Ectodermal cell (in vitro differentiated cells): ENCODE measurements at regions not wholly inside any gene's neighbourhood (a gene's known extent, or its start where the extent isn't known, plus 50 kb on each side); places are given as distances from the start of the nearest gene placed in this dataset.

ENCODE experiments used
- H3K27ac ChIP-seq: 2 replicates; pipeline ENCODE4 v1.7.0; 2013; ENCODE audit warnings: mild to moderate bottlenecking, low read depth, low read length; ENCODE audit not compliant: insufficient read depth, poor library complexity, severe bottlenecking
- H3K27me3 ChIP-seq: 2 replicates; pipeline ENCODE4 v1.7.0; 2013; ENCODE audit warnings: mild to moderate bottlenecking, low read length; ENCODE audit not compliant: insufficient read depth, control insufficient read depth, poor library complexity, severe bottlenecking
- H3K36me3 ChIP-seq: one replicate; pipeline ENCODE4 v1.7.0; 2013; ENCODE audit warnings: low read length; ENCODE audit not compliant: control insufficient read depth, insufficient read depth
- H3K4me1 ChIP-seq: one replicate; pipeline ENCODE4 v1.7.0; 2013; ENCODE audit warnings: low read length; ENCODE audit not compliant: control insufficient read depth, insufficient read depth
- H3K4me3 ChIP-seq: 2 replicates; pipeline ENCODE4 v1.7.0; 2013; ENCODE audit warnings: low read depth, low read length, control low read depth; ENCODE audit not compliant: insufficient read depth
- H3K9me3 ChIP-seq: 2 replicates; pipeline ENCODE4 v1.7.0; 2013; ENCODE audit warnings: mild to moderate bottlenecking, low read length, moderate library complexity; ENCODE audit not compliant: control insufficient read depth
- WGBS, 2 experiments: methylation state at CpG; one replicate each; pipeline ENCODE4 v1.1.7; 2013; ENCODE audit warnings: missing lambda C conversion rate in 2 of 2; 5-methylcytosine and 5-hydroxymethylcytosine counted together

GRCh38 chr15:92705764-92706163 is 50.2 kb upstream of the FAM174B start:
- Histone ChIP-seq H3K36me3 (no peaks in the 10 kb centered on the region), H3K9me3 (no peaks in the 10 kb centered on the region), H3K4me1 (peaks cover 8% of the 10 kb centered on the region), H3K27ac (no peak overlapping the region), H3K27me3 (no peaks in the 10 kb centered on the region), H3K4me3 (no peak overlapping the region)
- 28 to 31% methylated on average over 1 of the region's 1 CpG for WGBS, 2 experiments

GRCh38 chr15:92706201-92706600 is 50.6 kb upstream of the FAM174B start:
- H3K36me3 ChIP-seq, result no peaks in the 10 kb centered on the region
- no peak overlapping the region for H3K27ac ChIP-seq
- no peak overlapping the region for H3K4me3 ChIP-seq
- 89% methylated on average over 6 to 7 of the region's 7 CpGs for WGBS, 2 experiments
- peaks cover 8% of the 10 kb centered on the region for H3K4me1 ChIP-seq
- H3K27me3 ChIP-seq, result no peaks in the 10 kb centered on the region
- H3K9me3 ChIP-seq, result no peaks in the 10 kb centered on the region

GRCh38 chr15:92707880-92708551 is 52.4 kb upstream of the FAM174B start:
- no peaks in the 10 kb centered on the region for H3K9me3 ChIP-seq
- H3K36me3 ChIP-seq, result no peaks in the 10 kb centered on the region
- no peak overlapping the region for H3K4me3 ChIP-seq
- 87 to 88% methylated on average over 12 of the region's 12 CpGs for WGBS, 2 experiments
- peaks cover 8% of the 10 kb centered on the region for H3K4me1 ChIP-seq
- H3K27ac ChIP-seq, result no peak overlapping the region
- H3K27me3 ChIP-seq, result no peaks in the 10 kb centered on the region

GRCh38 chr15:92708635-92709034 is 53.1 kb upstream of the FAM174B start:
- whole genome bisulfite sequencing, 2 experiments, result 92 to 94% methylated on average over 4 of the region's 4 CpGs
- Histone ChIP-seq H3K9me3 (no peaks in the 10 kb centered on the region), H3K27ac (no peak overlapping the region), H3K4me1 (peaks cover 8% of the 10 kb centered on the region), H3K36me3 (no peaks in the 10 kb centered on the region), H3K4me3 (no peak overlapping the region), H3K27me3 (no peaks in the 10 kb centered on the region)

- H3K4me1 ChIP-seq, result peaks cover 8% of the 10 kb centered on the region
- no peaks in the 10 kb centered on the region for H3K36me3 ChIP-seq
- no peaks in the 10 kb centered on the region for H3K27me3 ChIP-seq
- no peak overlapping the region for H3K4me3 ChIP-seq
- no peak overlapping the region for H3K27ac ChIP-seq
- no peaks in the 10 kb centered on the region for H3K9me3 ChIP-seq
- 90 to 94% methylated on average over 10 of the region's 10 CpGs for WGBS, 2 experiments
Measured at GRCh38 chr15:92709110-92709790, 53.7 kb upstream of the FAM174B start.

- H3K4me3 ChIP-seq, result no peak overlapping the region
- 94% methylated on average over 30 of the region's 30 CpGs for WGBS, 2 experiments
- no peaks in the 10 kb centered on the region for H3K9me3 ChIP-seq
- H3K4me1 ChIP-seq, result peaks cover 11% of the 10 kb centered on the region
- no peak overlapping the region for H3K27ac ChIP-seq
- H3K36me3 ChIP-seq, result no peaks in the 10 kb centered on the region
- no peaks in the 10 kb centered on the region for H3K27me3 ChIP-seq
Measured at GRCh38 chr15:92711457-92711831, 55.9 kb upstream of the FAM174B start.

GRCh38 chr15:92714077-92714476 is 58.5 kb upstream of the FAM174B start:
- H3K4me1 ChIP-seq, result peaks cover 11% of the 10 kb centered on the region
- 4% methylated on average over 15 to 16 of the region's 16 CpGs for WGBS, 2 experiments
- H3K27ac ChIP-seq, result peak overlapping the region; percentile 5
- peak overlapping the region; percentile 66 for H3K4me3 ChIP-seq
- no peaks in the 10 kb centered on the region for H3K27me3 ChIP-seq
- no peaks in the 10 kb centered on the region for H3K9me3 ChIP-seq
- no peaks in the 10 kb centered on the region for H3K36me3 ChIP-seq

DNA sequence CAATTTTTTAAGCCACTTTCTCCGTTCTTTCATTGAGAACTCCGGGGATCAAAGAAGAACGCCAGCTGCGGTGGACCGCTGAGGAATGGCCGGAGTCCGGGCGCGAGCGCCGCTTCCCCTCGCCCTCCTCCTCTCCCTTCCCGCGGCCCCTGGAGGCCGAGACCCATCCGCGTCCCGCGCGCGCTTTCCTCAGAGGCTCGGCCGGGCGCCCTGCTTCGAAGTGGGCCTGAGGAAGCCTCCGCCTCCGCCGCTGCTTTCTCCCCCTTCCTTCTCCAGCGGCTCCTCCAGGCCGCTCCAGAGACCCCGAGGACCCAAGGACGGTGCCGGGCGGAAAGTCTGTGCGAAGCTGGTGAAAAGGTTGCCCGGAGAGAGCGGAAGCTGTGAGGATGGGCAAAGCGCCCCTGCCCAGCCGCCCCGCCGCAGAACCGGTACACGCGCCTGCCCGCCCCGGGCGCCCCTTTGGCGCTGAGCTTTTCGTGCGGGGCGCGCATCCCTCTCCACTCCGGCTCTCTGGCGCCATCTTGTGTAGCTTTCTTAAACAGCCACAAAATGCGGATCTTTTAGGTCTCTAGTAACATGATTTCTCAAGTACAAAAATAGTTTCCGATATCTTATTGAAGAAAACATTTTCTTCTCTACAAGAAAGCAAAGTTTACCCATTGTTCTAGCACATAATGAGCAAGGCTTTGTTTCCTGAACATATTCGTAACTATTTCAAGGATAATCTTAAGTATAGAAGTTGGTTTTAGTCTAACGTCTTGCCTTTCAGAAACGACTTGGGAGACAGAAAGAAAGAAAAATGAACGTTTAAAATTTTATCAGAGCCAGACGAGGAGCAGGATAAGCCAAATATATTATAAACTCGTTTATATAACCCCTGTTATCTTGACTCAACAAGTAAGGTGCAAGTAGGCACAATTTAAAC is 59.2 kb upstream of the FAM174B start:
- H3K27ac ChIP-seq, result peak overlapping the region; percentile 5
- WGBS, 2 experiments, result 4% methylated on average over 62 of the region's 62 CpGs
- H3K4me1 ChIP-seq, result peaks cover 11% of the 10 kb centered on the region
- H3K9me3 ChIP-seq, result no peaks in the 10 kb centered on the region
- no peaks in the 10 kb centered on the region for H3K36me3 ChIP-seq
- H3K27me3 ChIP-seq, result no peaks in the 10 kb centered on the region
- H3K4me3 ChIP-seq, result peak overlapping the region; percentile 66

GRCh38 chr15:92715758-92716157 is 60.2 kb upstream of the FAM174B start:
- 52 to 55% methylated on average over 7 of the region's 7 CpGs for WGBS, 2 experiments
- Histone ChIP-seq H3K27ac (no peak overlapping the region), H3K27me3 (no peaks in the 10 kb centered on the region)

DNA sequence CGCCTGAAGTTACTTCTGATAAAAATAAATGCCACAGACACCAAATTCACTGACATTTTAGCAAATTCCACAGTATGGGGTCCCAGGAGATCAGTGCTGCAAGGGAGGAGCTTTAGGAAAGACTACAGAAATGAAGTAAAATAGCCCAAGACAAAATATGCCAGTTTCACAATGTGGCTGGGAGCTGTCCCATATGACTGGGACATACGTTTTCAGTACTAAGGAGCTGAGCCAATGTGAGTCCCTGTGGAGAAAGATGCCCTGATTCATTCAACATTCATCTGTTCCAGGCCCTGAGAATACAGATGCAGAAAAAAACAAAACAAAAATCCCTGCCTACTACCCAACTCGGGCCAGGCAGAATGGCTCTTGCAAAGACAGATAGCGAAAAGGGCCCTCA is 63.4 kb upstream of the FAM174B start:
- H3K4me1 ChIP-seq, result peaks cover 11% of the 10 kb centered on the region
- WGBS, 2 experiments, result 84 to 92% methylated on average over 4 of the region's 4 CpGs
- no peak overlapping the region for H3K27ac ChIP-seq
- no peak overlapping the region for H3K4me3 ChIP-seq
- no peaks in the 10 kb centered on the region for H3K36me3 ChIP-seq
- H3K9me3 ChIP-seq, result no peaks in the 10 kb centered on the region
- H3K27me3 ChIP-seq, result no peaks in the 10 kb centered on the region

More at GRCh38 chr15:92715758-92716157, 60.2 kb upstream of the FAM174B start:
- Histone ChIP-seq H3K36me3 (no peaks in the 10 kb centered on the region), H3K4me1 (peaks cover 11% of the 10 kb centered on the region), H3K4me3 (no peak overlapping the region), H3K9me3 (no peaks in the 10 kb centered on the region)
